ENCODE measurements at regions not wholly inside any gene's neighbourhood (a gene's known extent, or its start where the extent isn't known, plus 50 kb on each side); places are given as distances from the start of the nearest gene placed in this dataset.

GRCh38 chr2:18915227-18915626 lies 325.9 kb upstream of the NT5C1B start:
- no peaks in the 10 kb centered on the region for H3K27me3 ChIP-seq
- H3K36me3 ChIP-seq: no peaks in the 10 kb centered on the region
- H3K4me3 ChIP-seq (ENCODE audit: low read depth, low read length): no peak overlapping the region
- DNase-seq: no peak
- H3K4me1 ChIP-seq: no peaks in the 10 kb centered on the region
- no peaks in the 10 kb centered on the region for H3K9me3 ChIP-seq
- TF ChIP-seq CTCF (IDR thresholded peaks at IDR 0.05; ENCODE audit: low read depth, low read length): no peak

- no peak for DNase-seq
- Histone ChIP-seq H3K4me1 (no peaks in the 10 kb centered on the region), H3K36me3 (no peaks in the 10 kb centered on the region), H3K9me3 (no peaks in the 10 kb centered on the region), H3K27me3 (no peaks in the 10 kb centered on the region), H3K4me3 (ENCODE audit: low read depth, low read length) (no peak overlapping the region)
- no peak for TF ChIP-seq CTCF (IDR thresholded peaks at IDR 0.05; ENCODE audit: low read depth, low read length)
Measured at GRCh38 chr2:18913512-18913911, 324.1 kb upstream of the NT5C1B start.

GRCh38 chr2:18912225-18912888 lies 323.0 kb upstream of the NT5C1B start:
- DNase-seq: no peak
- no peak overlapping the region for H3K4me3 ChIP-seq (ENCODE audit: low read depth, low read length)
- no peaks in the 10 kb centered on the region for H3K27me3 ChIP-seq

GRCh38 chr2:18911416-18911815 lies 322.0 kb upstream of the NT5C1B start:
- Histone ChIP-seq H3K27me3 (no peaks in the 10 kb centered on the region), H3K4me1 (no peaks in the 10 kb centered on the region), H3K9me3 (no peaks in the 10 kb centered on the region), H3K4me3 (ENCODE audit: low read depth, low read length) (no peak overlapping the region), H3K36me3 (no peaks in the 10 kb centered on the region)
- DNase-seq: no peak
- no peak for TF ChIP-seq CTCF (IDR thresholded peaks at IDR 0.05; ENCODE audit: low read depth, low read length)

More at GRCh38 chr2:18912225-18912888, 323.0 kb upstream of the NT5C1B start:
- TF ChIP-seq CTCF (IDR thresholded peaks at IDR 0.05; ENCODE audit: low read depth, low read length): no peak
- no peaks in the 10 kb centered on the region for H3K9me3 ChIP-seq
- H3K4me1 ChIP-seq: no peaks in the 10 kb centered on the region
- H3K36me3 ChIP-seq: no peaks in the 10 kb centered on the region

GRCh38 chr2:18910843-18911242 lies 321.5 kb upstream of the NT5C1B start:
- no peak for DNase-seq
- Histone ChIP-seq H3K27me3 (no peaks in the 10 kb centered on the region), H3K36me3 (no peaks in the 10 kb centered on the region), H3K4me3 (ENCODE audit: low read depth, low read length) (no peak overlapping the region), H3K4me1 (no peaks in the 10 kb centered on the region), H3K9me3 (no peaks in the 10 kb centered on the region)
- no peak for TF ChIP-seq CTCF (IDR thresholded peaks at IDR 0.05; ENCODE audit: low read depth, low read length)

GRCh38 chr2:18907937-18908336 lies 318.6 kb upstream of the NT5C1B start:
- DNase-seq: no peak
- Histone ChIP-seq H3K4me1 (no peaks in the 10 kb centered on the region), H3K27me3 (no peaks in the 10 kb centered on the region), H3K9me3 (no peaks in the 10 kb centered on the region), H3K36me3 (no peaks in the 10 kb centered on the region), H3K4me3 (ENCODE audit: low read depth, low read length) (no peak overlapping the region)
- no peak for TF ChIP-seq CTCF (IDR thresholded peaks at IDR 0.05; ENCODE audit: low read depth, low read length)

Data from BE2C (cell line).